A549 (cell line): ENCODE measurements at regions not wholly inside any gene's neighbourhood (a gene's known extent, or its start where the extent isn't known, plus 50 kb on each side); places are given as distances from the start of the nearest gene placed in this dataset.

Experiments used
- ATAC-seq, 2 experiments: fragments of 200-7000 bp in 1 of 2; fragments of >200 bp in 1 of 2; cut with Nextera tagmentation in 1 of 2; cut with Tn5 transposase in 1 of 2; 3 replicates each; pipeline versions ENCODE4 v1.8.0 to v1.9.1; 2018 to 2020; ENCODE audit warnings: mild to moderate bottlenecking in 1 of 2, moderate library complexity in 1 of 2
- CTCF ChIA-PET: fragments of 300-600 bp; sonication (Branson Sonifier 250); formaldehyde crosslinking; extraction: SDS; loops from one replicate; lab custom pipeline; 2021; ENCODE audit warnings: antibody characterized with exemption, inconsistent platforms; lab: Yijun Ruan, JAX
- POLR2A ChIA-PET: fragments of 350-600 bp; formaldehyde crosslinking; extraction: SDS; loops from one replicate; lab custom pipeline; 2021; ENCODE audit warnings: antibody characterized with exemption, inconsistent platforms; lab: Yijun Ruan, JAX
- DNase-seq, 2 experiments: peaks; one replicate each; pipeline versions ENCODE4 v3.0.0 to v3.0.0-alpha.2; 2011 to 2016; ENCODE audit warnings: low read depth in 1 of 2, low spot score in 1 of 2
- FAIRE-seq: peaks from 2 replicates; lab custom pipeline; 2011; peaks lifted over from hg19 to GRCh38; lab: Jason Lieb, UNC
- H3K27ac ChIP-seq, 2 experiments: fragments of >200 bp; sonication (Bioruptor Twin); formaldehyde crosslinking; 3 replicates each; pipeline ENCODE4 v1.5.1; 2016 to 2017
- H3K4me1 ChIP-seq: fragments of >200 bp; sonication (Bioruptor Twin); formaldehyde crosslinking; 3 replicates; pipeline ENCODE4 v1.6.1; 2016
- H3K4me2 ChIP-seq: fragments of >200 bp; sonication (Bioruptor Twin); formaldehyde crosslinking; 3 replicates; pipeline ENCODE4 v1.6.1; 2016
- H3K4me3 ChIP-seq: fragments of >200 bp; sonication (Bioruptor Twin); formaldehyde crosslinking; 3 replicates; pipeline ENCODE4 v1.5.1; 2016
- H3K9me3 ChIP-seq: fragments of >200 bp; sonication (Bioruptor Twin); formaldehyde crosslinking; 3 replicates; pipeline ENCODE4 v1.6.1; 2016
- BCL3 ChIP-seq: fragments of >200 bp; sonication (Bioruptor Twin); formaldehyde crosslinking; IDR thresholded peaks from 3 replicates; pipeline ENCODE4 v1.6.1; 2016
- BHLHE40 ChIP-seq: IDR thresholded peaks from 2 replicates; pipeline ENCODE4 v1.6.1; 2012; ENCODE audit warnings: low read depth, low read length, inconsistent platforms
- CHD2 ChIP-seq: fragments of 150-350 bp; IDR thresholded peaks from 2 replicates; pipeline ENCODE4 v1.6.1; 2014; ENCODE audit warnings: low read length; ENCODE audit not compliant: partially characterized antibody
- CHD4 ChIP-seq: fragments of 200-600 bp; sonication (generic); IDR thresholded peaks from 2 replicates; pipeline ENCODE4 v1.6.1; 2016; ENCODE audit warnings: antibody characterized with exemption, mild to moderate bottlenecking, borderline replicate concordance
- FOXS1 ChIP-seq: fragments of 250-450 bp; sonication (Bioruptor Pico); IDR thresholded peaks from 2 replicates; pipeline ENCODE4 v1.5.0; 2020; ENCODE audit warnings: mild to moderate bottlenecking, moderate library complexity
- GATA3 ChIP-seq: IDR thresholded peaks from 2 replicates; pipeline ENCODE4 v1.6.1; 2012; ENCODE audit warnings: borderline replicate concordance
- HDAC2 ChIP-seq: fragments of 200-600 bp; sonication (generic); IDR thresholded peaks from 2 replicates; pipeline ENCODE4 v1.6.1; 2016
- HMGXB4 ChIP-seq: fragments of 250-450 bp; sonication (Bioruptor Pico); IDR thresholded peaks from 2 replicates; pipeline ENCODE4 v1.5.0; 2021; ENCODE audit warnings: mild to moderate bottlenecking, moderate library complexity, borderline replicate concordance
- HOXB5 ChIP-seq: fragments of 250-450 bp; sonication (Bioruptor Pico); IDR thresholded peaks from 2 replicates; pipeline ENCODE4 v1.5.0; 2020; ENCODE audit warnings: mild to moderate bottlenecking, moderate library complexity
- JUNB ChIP-seq: fragments of >200 bp; sonication (Bioruptor Twin); formaldehyde crosslinking; IDR thresholded peaks from 2 replicates; pipeline ENCODE4 v1.6.1; 2016
- MYC ChIP-seq: IDR thresholded peaks from 2 replicates; pipeline ENCODE4 v1.6.1; 2012; ENCODE audit warnings: mild to moderate bottlenecking, inconsistent platforms, low read length, improper control_type of control experiment, borderline replicate concordance
- NFE2L2 ChIP-seq: fragments of 150-350 bp; conservative IDR thresholded peaks from 2 replicates; pipeline ENCODE4 v1.6.1; 2014; ENCODE audit warnings: low read length
- RAD21 ChIP-seq, 2 experiments: fragments of >200 bp in 1 of 2; sonication (Bioruptor Twin) in 1 of 2; formaldehyde crosslinking in 1 of 2; IDR thresholded peaks in 1 of 2; conservative IDR thresholded peaks in 1 of 2; 2 replicates in 1 of 2; 3 replicates in 1 of 2; pipeline ENCODE4 v1.6.1; 2012 to 2018; ENCODE audit warnings: inconsistent platforms in 1 of 2
- RCOR1 ChIP-seq: fragments of 150-350 bp; IDR thresholded peaks from 2 replicates; pipeline ENCODE4 v1.6.1; 2014; ENCODE audit warnings: antibody characterized with exemption, low read length, low read depth
- RFX5 ChIP-seq: fragments of 450-650 bp; IDR thresholded peaks from 2 replicates; pipeline ENCODE4 v1.7.1; 2014; ENCODE audit warnings: antibody characterized with exemption, mild to moderate bottlenecking, moderate library complexity
- SREBF2 ChIP-seq: fragments of 450-650 bp; IDR thresholded peaks from 2 replicates; pipeline ENCODE4 v1.6.1; 2014; ENCODE audit warnings: mild to moderate bottlenecking, moderate library complexity
- ZC3H11A ChIP-seq: fragments of 450-650 bp; IDR thresholded peaks from 2 replicates; pipeline ENCODE4 v1.6.1; 2014; ENCODE audit warnings: antibody characterized with exemption, mild to moderate bottlenecking
- ZFP36 ChIP-seq: fragments of 450-650 bp; IDR thresholded peaks from 2 replicates; pipeline ENCODE4 v1.6.1; 2014; ENCODE audit warnings: borderline replicate concordance; ENCODE audit not compliant: partially characterized antibody
- ZNF302 ChIP-seq: fragments of 250-450 bp; sonication (Bioruptor Pico); IDR thresholded peaks from 2 replicates; pipeline ENCODE4 v1.9.0; 2021; ENCODE audit warnings: inconsistent platforms, mild to moderate bottlenecking, moderate library complexity
- WGBS: methylation state at CpG from one replicate; pipeline ENCODE4 v1.1.6; 2017; ENCODE audit errors: missing lambda C conversion rate; 5-methylcytosine and 5-hydroxymethylcytosine counted together
- TF ChIP-seq, protein P1 (sequence below): fragments of 450-650 bp; IDR thresholded peaks from 2 replicates; pipeline ENCODE4 v1.6.1; 2014; ENCODE audit warnings: antibody characterized with exemption
- TF ChIP-seq, protein P2 (sequence below): fragments of >200 bp; sonication (Bioruptor Twin); formaldehyde crosslinking; IDR thresholded peaks from 2 replicates; pipeline ENCODE4 v1.6.1; 2016
- TF ChIP-seq, protein P3 (sequence below): fragments of 150-350 bp; IDR thresholded peaks from 2 replicates; pipeline ENCODE4 v1.6.1; 2014; ENCODE audit warnings: low read depth, mild to moderate bottlenecking, low read length

- H3K9me3 ChIP-seq: no peaks in the 10 kb centered on the region
- no peak for TF ChIP-seq HDAC2
- no peak for TF ChIP-seq HOXB5 (CRISPR knock-in tag)
- no peak for TF ChIP-seq SREBF2
- no peak for TF ChIP-seq JUNB
- no peak for TF ChIP-seq BHLHE40
- TF ChIP-seq, protein P1, sequence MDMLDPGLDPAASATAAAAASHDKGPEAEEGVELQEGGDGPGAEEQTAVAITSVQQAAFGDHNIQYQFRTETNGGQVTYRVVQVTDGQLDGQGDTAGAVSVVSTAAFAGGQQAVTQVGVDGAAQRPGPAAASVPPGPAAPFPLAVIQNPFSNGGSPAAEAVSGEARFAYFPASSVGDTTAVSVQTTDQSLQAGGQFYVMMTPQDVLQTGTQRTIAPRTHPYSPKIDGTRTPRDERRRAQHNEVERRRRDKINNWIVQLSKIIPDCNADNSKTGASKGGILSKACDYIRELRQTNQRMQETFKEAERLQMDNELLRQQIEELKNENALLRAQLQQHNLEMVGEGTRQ: no peak
- TF ChIP-seq CHD2: no peak
- TF ChIP-seq MYC: no peak
- TF ChIP-seq, protein P2, sequence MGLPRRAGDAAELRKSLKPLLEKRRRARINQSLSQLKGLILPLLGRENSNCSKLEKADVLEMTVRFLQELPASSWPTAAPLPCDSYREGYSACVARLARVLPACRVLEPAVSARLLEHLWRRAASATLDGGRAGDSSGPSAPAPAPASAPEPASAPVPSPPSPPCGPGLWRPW: no peak
- TF ChIP-seq GATA3: no peak
- TF ChIP-seq NFE2L2: no peak
- TF ChIP-seq HMGXB4 (CRISPR knock-in tag): no peak
- no peak for TF ChIP-seq RFX5
- TF ChIP-seq ZC3H11A: no peak
- TF ChIP-seq BCL3: no peak
- no peak for TF ChIP-seq RCOR1
- no peak for TF ChIP-seq ZNF302 (CRISPR knock-in tag)
- no peak for FAIRE-seq
- no peak overlapping the region for H3K4me3 ChIP-seq
- H3K4me2 ChIP-seq: no peak overlapping the region
- H3K4me1 ChIP-seq: no peaks in the 10 kb centered on the region
- no peak overlapping the region for H3K27ac ChIP-seq
- ChIA-PET POLR2A (no interaction called here), CTCF (interaction anchor here (1.3 kb wide), 1 partner anchor 23 kb away, joined by 3 read pairs; no protein-coding TSS in a partner anchor)
- DNase-seq: no peak
- WGBS: 75% methylated on average over 2 of the region's 2 CpGs
- no peak for ATAC-seq
These were observed 103.1 kb upstream of the MYO10 start for GRCh38 chr5:17039170-17039569.

- CTCF ChIA-PET: interaction anchor here (1.5 kb wide), 1 partner anchor 148 kb away, joined by 3 read pairs; no protein-coding TSS in a partner anchor
- Histone ChIP-seq H3K4me1 (no peaks in the 10 kb centered on the region), H3K9me3 (no peaks in the 10 kb centered on the region), H3K27ac (no peak overlapping the region), H3K4me2 (no peak overlapping the region), H3K4me3 (no peak overlapping the region)
- DNase-seq (no peak), ATAC-seq (no peak), FAIRE-seq (no peak)
- POLR2A ChIA-PET: no interaction called here
- 74% methylated on average over 5 of the region's 5 CpGs for WGBS
- TF ChIP-seq ZFP36 (no peak), CHD4 (no peak), ZC3H11A (no peak)
- TF ChIP-seq, protein P3, sequence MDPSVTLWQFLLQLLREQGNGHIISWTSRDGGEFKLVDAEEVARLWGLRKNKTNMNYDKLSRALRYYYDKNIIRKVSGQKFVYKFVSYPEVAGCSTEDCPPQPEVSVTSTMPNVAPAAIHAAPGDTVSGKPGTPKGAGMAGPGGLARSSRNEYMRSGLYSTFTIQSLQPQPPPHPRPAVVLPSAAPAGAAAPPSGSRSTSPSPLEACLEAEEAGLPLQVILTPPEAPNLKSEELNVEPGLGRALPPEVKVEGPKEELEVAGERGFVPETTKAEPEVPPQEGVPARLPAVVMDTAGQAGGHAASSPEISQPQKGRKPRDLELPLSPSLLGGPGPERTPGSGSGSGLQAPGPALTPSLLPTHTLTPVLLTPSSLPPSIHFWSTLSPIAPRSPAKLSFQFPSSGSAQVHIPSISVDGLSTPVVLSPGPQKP: no peak
These were observed 106.0 kb upstream of the MYO10 start for GRCh38 chr5:17042041-17042440.

- FAIRE-seq: no peak
- ATAC-seq: no peak
- no peak overlapping the region for H3K27ac ChIP-seq
- no peak for TF ChIP-seq RAD21 (conservative IDR thresholded peaks at IDR 0.05 in 1 of 2, IDR thresholded peaks at IDR 0.05 in 1 of 2)
- TF ChIP-seq FOXS1: no peak
- no peak overlapping the region for H3K4me2 ChIP-seq
- ChIA-PET POLR2A (no interaction called here), CTCF (interaction anchor here (1.8 kb wide), 1 partner anchor 143 kb away, joined by 4 read pairs; no protein-coding TSS in a partner anchor)
- H3K9me3 ChIP-seq: no peaks in the 10 kb centered on the region
- H3K4me3 ChIP-seq: no peak overlapping the region
- no peak for DNase-seq
- H3K4me1 ChIP-seq: no peaks in the 10 kb centered on the region
These were observed 110.2 kb upstream of the MYO10 start for GRCh38 chr5:17046320-17046719.
